MM.1S (cell line): ENCODE measurements at regions not wholly inside any gene's neighbourhood (a gene's known extent, or its start where the extent isn't known, plus 50 kb on each side); places are given as distances from the start of the nearest gene placed in this dataset.

Source experiments
- EZH2 ChIP-seq: fragments of 300-600 bp; sonication (generic); optimal IDR thresholded peaks from 2 replicates; pipeline ENCODE3; 2017; ENCODE audit warnings: low read depth, mild to moderate bottlenecking, antibody characterized with exemption, low read length, mixed read lengths
- TF ChIP-seq, protein P1 (sequence below): fragments of 300-600 bp; sonication (generic); IDR thresholded peaks from 2 replicates; pipeline ENCODE4 v1.5.1; 2016; ENCODE audit warnings: antibody characterized with exemption, low read length, mixed read lengths

DNA sequence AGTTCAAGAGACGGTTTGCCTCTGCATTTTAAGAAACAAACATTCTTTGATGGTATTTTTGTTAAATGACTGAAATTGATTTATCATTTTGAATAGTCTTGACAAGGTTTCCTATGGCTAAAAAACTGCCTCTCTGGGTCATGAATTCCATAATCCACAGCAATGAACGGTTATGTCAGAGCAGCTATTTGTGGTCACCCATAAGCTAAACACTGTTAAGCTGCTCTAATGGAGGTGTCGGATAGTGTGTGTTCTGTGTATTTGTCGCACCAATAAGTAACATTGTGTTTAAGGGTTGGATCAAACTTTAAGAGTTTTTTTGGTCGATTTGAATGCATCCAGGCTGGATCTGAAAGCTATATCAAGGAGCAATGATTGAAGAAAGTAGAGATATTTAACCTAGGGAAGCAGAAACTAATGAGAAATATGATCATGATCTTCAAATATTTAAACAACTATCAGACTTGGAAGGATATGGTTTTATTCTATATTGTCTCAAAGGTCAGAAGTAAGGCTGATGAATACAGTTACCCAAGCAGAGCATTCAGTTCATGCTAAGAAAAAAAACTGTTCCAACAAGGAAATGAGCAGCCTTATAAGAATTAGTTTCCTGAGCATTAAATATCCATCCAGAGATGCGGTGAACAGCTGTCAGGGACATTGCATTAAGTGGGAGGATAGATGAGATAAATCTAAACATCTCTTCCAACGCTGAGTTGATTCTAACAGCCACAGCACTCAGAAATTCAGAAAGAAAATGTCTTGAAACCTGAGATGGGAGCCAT lies 232.3 kb upstream of the RPS6KA3 start:
- TF ChIP-seq, protein P1, sequence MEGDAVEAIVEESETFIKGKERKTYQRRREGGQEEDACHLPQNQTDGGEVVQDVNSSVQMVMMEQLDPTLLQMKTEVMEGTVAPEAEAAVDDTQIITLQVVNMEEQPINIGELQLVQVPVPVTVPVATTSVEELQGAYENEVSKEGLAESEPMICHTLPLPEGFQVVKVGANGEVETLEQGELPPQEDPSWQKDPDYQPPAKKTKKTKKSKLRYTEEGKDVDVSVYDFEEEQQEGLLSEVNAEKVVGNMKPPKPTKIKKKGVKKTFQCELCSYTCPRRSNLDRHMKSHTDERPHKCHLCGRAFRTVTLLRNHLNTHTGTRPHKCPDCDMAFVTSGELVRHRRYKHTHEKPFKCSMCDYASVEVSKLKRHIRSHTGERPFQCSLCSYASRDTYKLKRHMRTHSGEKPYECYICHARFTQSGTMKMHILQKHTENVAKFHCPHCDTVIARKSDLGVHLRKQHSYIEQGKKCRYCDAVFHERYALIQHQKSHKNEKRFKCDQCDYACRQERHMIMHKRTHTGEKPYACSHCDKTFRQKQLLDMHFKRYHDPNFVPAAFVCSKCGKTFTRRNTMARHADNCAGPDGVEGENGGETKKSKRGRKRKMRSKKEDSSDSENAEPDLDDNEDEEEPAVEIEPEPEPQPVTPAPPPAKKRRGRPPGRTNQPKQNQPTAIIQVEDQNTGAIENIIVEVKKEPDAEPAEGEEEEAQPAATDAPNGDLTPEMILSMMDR, result no peak
- TF ChIP-seq EZH2, result no peak
